ENCODE measurements at regions not wholly inside any gene's neighbourhood (a gene's known extent, or its start where the extent isn't known, plus 50 kb on each side); places are given as distances from the start of the nearest gene placed in this dataset.
"Not testable (repeated sequence)": the region's sequence is repeated elsewhere in the genome, so short reads cannot be mapped to it uniquely, and the experiment has no call there.

- Histone ChIP-seq H3K27ac (no peak overlapping the region), H3K9me3 (peaks cover 4% of the 10 kb centered on the region), H3K4me1 (no peaks in the 10 kb centered on the region), H3K36me3 (ENCODE audit: insufficient read depth in 1 of 2, low read depth in 1 of 2) (no peaks in the 10 kb centered on the region), H3K4me3 (no peak overlapping the region), H3K27me3 (ENCODE audit: insufficient read depth in 3 of 3, low read length in 2 of 3) (peaks cover 0 to 2% (median 0%) of the 10 kb centered on the region in 3 donors)
- intact Hi-C loops (cut with DNase I): loop anchor here in 1 of 2 donors (10.0 kb wide), 1 partner anchor 155 kb away; the partner anchor contains the start of genes ZNF569 and ZNF570
- DNase-seq: no peak
- TF ChIP-seq CTCF (IDR thresholded peaks at IDR 0.05): no peak
- ATAC-seq: no peak
- 63 to 70% (median 66%) methylated on average over 7 of the region's 7 CpGs for WGBS, 3 donors
Measured at GRCh38 chr19:37309834-37310575, 60.9 kb upstream of the ZNF527 start.

- not testable (repeated sequence) for H3K27me3 ChIP-seq (ENCODE audit: insufficient read depth in 3 of 3, low read length in 2 of 3); H3K9me3 ChIP-seq; H3K36me3 ChIP-seq (ENCODE audit: insufficient read depth in 1 of 2, low read depth in 1 of 2); H3K27ac ChIP-seq; H3K4me1 ChIP-seq
- peak overlapping the region; percentile 53 for H3K4me3 ChIP-seq
- DNase-seq (peak; percentile 47 to 57), ATAC-seq (peak in 3 of 4 donors; percentile 34 to 61 (median 49))
- WGBS, 3 donors: 4% methylated on average over 29 to 35 of the region's 37 CpGs
- intact Hi-C loops (cut with DNase I): loop anchor here in 1 of 2 donors (10.0 kb wide), 1 partner anchor 152 kb away; the partner anchor contains the start of genes ZNF569 and ZNF570
Measured at GRCh38 chr19:37312531-37313334, 58.2 kb upstream of the ZNF527 start.

- Histone ChIP-seq H3K4me1 (no peaks in the 10 kb centered on the region), H3K36me3 (ENCODE audit: insufficient read depth in 1 of 2, low read depth in 1 of 2) (no peaks in the 10 kb centered on the region), H3K27me3 (ENCODE audit: insufficient read depth in 3 of 3, low read length in 2 of 3) (peaks cover 0 to 2% (median 0%) of the 10 kb centered on the region in 3 donors), H3K9me3 (peaks cover 3% of the 10 kb centered on the region), H3K4me3 (no peak overlapping the region), H3K27ac (no peak overlapping the region)
- 85 to 93% (median 89%) methylated on average over 1 of the region's 1 CpG for WGBS, 3 donors
- DNase-seq: no peak
- intact Hi-C loops (cut with DNase I): loop anchor here in 1 of 2 donors (10.0 kb wide), 1 partner anchor 152 kb away; the partner anchor contains the start of genes ZNF569 and ZNF570
- no peak for ATAC-seq
- TF ChIP-seq CTCF (IDR thresholded peaks at IDR 0.05): no peak
Measured at GRCh38 chr19:37313335-37313627, 57.6 kb upstream of the ZNF527 start.

GRCh38 chr19:37317403-37318209, 53.3 kb upstream of the ZNF527 start:
- Histone ChIP-seq H3K27me3 (ENCODE audit: insufficient read depth in 3 of 3, low read length in 2 of 3) (peaks cover 0 to 2% (median 0%) of the 10 kb centered on the region in 3 donors), H3K9me3 (peaks cover 3% of the 10 kb centered on the region), H3K4me3 (peak overlapping the region; percentile 81), H3K4me1 (peaks cover 9% of the 10 kb centered on the region), H3K27ac (peak overlapping the region; percentile 86), H3K36me3 (ENCODE audit: insufficient read depth in 1 of 2, low read depth in 1 of 2) (peaks cover 0 to 6% of the 10 kb centered on the region in 2 donors)
- ATAC-seq (peak; percentile 99 to 100 (median 99)), DNase-seq (peak; percentile 95 to 98)
- intact Hi-C loops (cut with DNase I): loop anchor here (2.0 to 10.0 kb wide), 2 partner anchors 17 to 147 kb away; partner anchors contain the start of genes ZNF569 (in 1 of the 2) and ZNF570 (in 1 of the 2)
- 0 to 1% (median 0%) methylated on average over 57 of the region's 57 CpGs for WGBS, 3 donors
- peak; percentile 30 for TF ChIP-seq CTCF (IDR thresholded peaks at IDR 0.05)

- H3K36me3 ChIP-seq (ENCODE audit: insufficient read depth in 1 of 2, low read depth in 1 of 2): peaks cover 0 to 37% of the 10 kb centered on the region in 2 donors
- H3K27ac ChIP-seq; DNase-seq; H3K27me3 ChIP-seq (ENCODE audit: insufficient read depth in 3 of 3, low read length in 2 of 3); H3K4me3 ChIP-seq; intact Hi-C loops (cut with DNase I); H3K9me3 ChIP-seq; H3K4me1 ChIP-seq; ATAC-seq: not testable (repeated sequence)
- 46 to 69% (median 58%) methylated on average over 7 of the region's 7 CpGs for WGBS, 3 donors
Measured at GRCh38 chr19:37320988-37321387, 49.9 kb upstream of the ZNF527 start.

All from psoas muscle (tissue), 7 donors.